Fibroblast of pulmonary artery (primary cell): ENCODE measurements at regions not wholly inside any gene's neighbourhood (a gene's known extent, or its start where the extent isn't known, plus 50 kb on each side); places are given as distances from the start of the nearest gene placed in this dataset.

Source experiments
- DNase-seq: peaks from one replicate; pipeline ENCODE4 v3.0.0-alpha.2; 2010; ENCODE audit warnings: low read depth
- H3K4me3 ChIP-seq: replicated peaks from 2 replicates; pipeline ENCODE4 v1.5.1; 2011; ENCODE audit warnings: low read depth, mild to moderate bottlenecking, control low read depth, low read length, moderate library complexity
- TF ChIP-seq, protein P1 (sequence below): IDR thresholded peaks from 2 replicates; pipeline ENCODE4 v1.5.1; 2011; ENCODE audit warnings: mild to moderate bottlenecking, control low read depth, low read length, inconsistent platforms; ENCODE audit errors: missing control alignments

DNA sequence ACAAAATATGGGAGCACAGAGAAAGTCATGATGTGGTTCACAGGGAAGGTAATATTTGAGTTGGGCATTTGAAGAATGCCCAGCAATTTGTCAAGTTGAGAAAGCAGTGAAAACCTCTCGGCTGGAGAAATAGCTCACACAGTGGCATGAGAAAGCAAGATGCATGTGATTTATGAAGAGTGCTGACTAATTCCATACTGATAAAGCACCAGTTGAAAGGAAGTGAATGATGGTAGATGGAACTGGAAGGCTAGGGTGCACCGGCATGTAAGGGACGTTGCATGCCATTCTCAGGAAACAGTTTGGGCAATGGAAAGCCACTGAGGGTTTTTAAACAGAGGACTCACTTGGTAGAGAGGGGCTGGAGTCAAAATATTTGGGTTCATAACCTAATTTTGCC is 53.5 kb upstream of the MTF2 start:
- TF ChIP-seq, protein P1, sequence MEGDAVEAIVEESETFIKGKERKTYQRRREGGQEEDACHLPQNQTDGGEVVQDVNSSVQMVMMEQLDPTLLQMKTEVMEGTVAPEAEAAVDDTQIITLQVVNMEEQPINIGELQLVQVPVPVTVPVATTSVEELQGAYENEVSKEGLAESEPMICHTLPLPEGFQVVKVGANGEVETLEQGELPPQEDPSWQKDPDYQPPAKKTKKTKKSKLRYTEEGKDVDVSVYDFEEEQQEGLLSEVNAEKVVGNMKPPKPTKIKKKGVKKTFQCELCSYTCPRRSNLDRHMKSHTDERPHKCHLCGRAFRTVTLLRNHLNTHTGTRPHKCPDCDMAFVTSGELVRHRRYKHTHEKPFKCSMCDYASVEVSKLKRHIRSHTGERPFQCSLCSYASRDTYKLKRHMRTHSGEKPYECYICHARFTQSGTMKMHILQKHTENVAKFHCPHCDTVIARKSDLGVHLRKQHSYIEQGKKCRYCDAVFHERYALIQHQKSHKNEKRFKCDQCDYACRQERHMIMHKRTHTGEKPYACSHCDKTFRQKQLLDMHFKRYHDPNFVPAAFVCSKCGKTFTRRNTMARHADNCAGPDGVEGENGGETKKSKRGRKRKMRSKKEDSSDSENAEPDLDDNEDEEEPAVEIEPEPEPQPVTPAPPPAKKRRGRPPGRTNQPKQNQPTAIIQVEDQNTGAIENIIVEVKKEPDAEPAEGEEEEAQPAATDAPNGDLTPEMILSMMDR: no peak
- no peak overlapping the region for H3K4me3 ChIP-seq
- peak; percentile 26 for DNase-seq

- H3K4me3 ChIP-seq: no peak overlapping the region
- DNase-seq: no peak
- TF ChIP-seq, protein P1: no peak
Observed at GRCh38 chr1:93028542-93028941, 50.5 kb upstream of the MTF2 start.
